SJSA1 (cell line): ENCODE measurements at regions not wholly inside any gene's neighbourhood (a gene's known extent, or its start where the extent isn't known, plus 50 kb on each side); places are given as distances from the start of the nearest gene placed in this dataset.

Experiments
- DNase-seq, 2 experiments: peaks; one replicate each; pipeline ENCODE4 v3.0.0-alpha.2; 2015 to 2020; ENCODE audit warnings: low spot score in 2 of 2, low read depth in 1 of 2
- H3K27ac ChIP-seq: fragments of 250-450 bp; sonication (Bioruptor Pico); 2 replicates; pipeline ENCODE4 v1.5.1; 2020; ENCODE audit warnings: mild to moderate bottlenecking, moderate library complexity
- H3K27me3 ChIP-seq: fragments of 250-450 bp; sonication (Bioruptor Pico); replicated peaks from 2 replicates; pipeline ENCODE4 v1.5.1; 2020; ENCODE audit warnings: mild to moderate bottlenecking, moderate library complexity
- H3K36me3 ChIP-seq: fragments of 250-450 bp; sonication (Bioruptor Pico); 2 replicates; pipeline ENCODE4 v1.5.1; 2020; ENCODE audit warnings: mild to moderate bottlenecking
- H3K4me1 ChIP-seq: fragments of 250-450 bp; sonication (Bioruptor Pico); replicated peaks from 2 replicates; pipeline ENCODE4 v1.6.1; 2021; ENCODE audit warnings: mild to moderate bottlenecking
- H3K4me3 ChIP-seq: fragments of 250-450 bp; sonication (Bioruptor Pico); 2 replicates; pipeline ENCODE4 v1.5.1; 2020; ENCODE audit warnings: mild to moderate bottlenecking
- H3K9me3 ChIP-seq: fragments of 250-450 bp; sonication (Bioruptor Pico); replicated peaks from 2 replicates; pipeline ENCODE4 v1.5.1; 2020; ENCODE audit warnings: mild to moderate bottlenecking

DNA sequence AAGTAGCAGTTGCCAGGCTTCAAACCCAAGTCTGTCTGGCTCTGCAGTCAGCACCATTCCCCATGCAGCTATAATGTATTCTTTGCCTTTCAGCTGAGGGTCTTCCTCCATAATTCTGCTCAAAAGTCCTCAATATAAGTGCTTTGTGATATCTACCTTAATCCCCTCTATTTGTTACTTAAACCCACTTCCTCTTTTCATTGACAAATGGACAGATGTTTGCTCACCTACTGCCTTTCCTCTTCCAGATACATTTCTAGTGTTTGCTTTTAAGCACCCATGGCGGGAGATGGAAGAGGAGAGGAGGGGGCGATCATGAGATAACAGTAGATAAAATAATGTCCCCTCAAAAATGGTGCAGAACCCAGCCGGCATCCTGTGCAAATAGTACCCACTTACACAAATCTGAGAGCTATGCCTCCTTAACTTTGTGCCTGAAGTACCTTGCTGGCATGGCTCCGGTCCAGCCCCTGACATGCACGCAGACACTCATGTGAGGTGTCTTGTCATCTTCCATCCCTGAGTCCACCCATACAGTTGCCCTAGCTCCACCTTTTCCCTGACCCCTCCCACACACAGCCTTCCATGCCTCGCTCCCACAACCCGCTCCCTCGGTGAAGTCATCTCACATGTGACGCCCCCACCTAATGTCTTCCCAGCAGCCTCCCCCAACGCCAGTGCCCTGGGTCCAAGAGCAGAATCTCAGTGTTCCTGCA, 109.6 kb downstream of the TRIM29 start:
- no peak for DNase-seq
- no peaks in the 10 kb centered on the region for H3K9me3 ChIP-seq
- no peaks in the 10 kb centered on the region for H3K36me3 ChIP-seq
- no peaks in the 10 kb centered on the region for H3K4me1 ChIP-seq
- no peak overlapping the region for H3K27ac ChIP-seq
- no peaks in the 10 kb centered on the region for H3K27me3 ChIP-seq
- H3K4me3 ChIP-seq = no peak overlapping the region

DNA sequence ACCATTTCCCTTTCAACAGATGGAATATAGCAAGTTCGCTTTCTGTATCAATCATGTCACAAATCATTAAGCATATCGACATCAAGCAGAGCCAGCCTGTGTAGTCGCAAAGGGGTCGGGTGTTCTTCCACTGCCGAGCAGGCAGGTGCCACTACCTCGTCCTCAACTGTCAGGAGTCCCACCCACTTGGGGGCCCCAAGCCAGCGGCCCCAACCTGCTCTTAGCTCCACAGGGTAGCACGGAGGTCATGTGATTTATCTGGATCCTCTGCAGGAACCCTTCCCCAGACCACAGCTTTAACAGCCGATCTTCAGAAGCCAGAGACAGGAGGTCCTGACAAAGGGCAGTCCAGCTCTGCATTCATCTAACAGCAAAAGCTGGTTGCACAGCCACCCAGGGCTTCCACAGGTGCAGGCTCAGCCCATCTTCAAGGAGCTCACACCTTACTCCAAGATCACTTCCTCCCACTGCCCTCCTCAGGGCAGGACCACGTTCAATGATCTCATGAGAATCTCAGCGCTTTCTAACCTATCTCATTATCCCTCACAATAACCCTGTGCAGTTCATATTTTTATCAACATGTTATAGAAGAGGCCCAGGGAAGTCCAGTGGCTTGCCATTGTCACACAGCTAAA, 110.2 kb downstream of the TRIM29 start:
- H3K4me3 ChIP-seq = no peak overlapping the region
- no peaks in the 10 kb centered on the region for H3K4me1 ChIP-seq
- H3K27me3 ChIP-seq = no peaks in the 10 kb centered on the region
- H3K27ac ChIP-seq = no peak overlapping the region
- no peaks in the 10 kb centered on the region for H3K9me3 ChIP-seq
- H3K36me3 ChIP-seq = no peaks in the 10 kb centered on the region
- DNase-seq = no peak

DNA sequence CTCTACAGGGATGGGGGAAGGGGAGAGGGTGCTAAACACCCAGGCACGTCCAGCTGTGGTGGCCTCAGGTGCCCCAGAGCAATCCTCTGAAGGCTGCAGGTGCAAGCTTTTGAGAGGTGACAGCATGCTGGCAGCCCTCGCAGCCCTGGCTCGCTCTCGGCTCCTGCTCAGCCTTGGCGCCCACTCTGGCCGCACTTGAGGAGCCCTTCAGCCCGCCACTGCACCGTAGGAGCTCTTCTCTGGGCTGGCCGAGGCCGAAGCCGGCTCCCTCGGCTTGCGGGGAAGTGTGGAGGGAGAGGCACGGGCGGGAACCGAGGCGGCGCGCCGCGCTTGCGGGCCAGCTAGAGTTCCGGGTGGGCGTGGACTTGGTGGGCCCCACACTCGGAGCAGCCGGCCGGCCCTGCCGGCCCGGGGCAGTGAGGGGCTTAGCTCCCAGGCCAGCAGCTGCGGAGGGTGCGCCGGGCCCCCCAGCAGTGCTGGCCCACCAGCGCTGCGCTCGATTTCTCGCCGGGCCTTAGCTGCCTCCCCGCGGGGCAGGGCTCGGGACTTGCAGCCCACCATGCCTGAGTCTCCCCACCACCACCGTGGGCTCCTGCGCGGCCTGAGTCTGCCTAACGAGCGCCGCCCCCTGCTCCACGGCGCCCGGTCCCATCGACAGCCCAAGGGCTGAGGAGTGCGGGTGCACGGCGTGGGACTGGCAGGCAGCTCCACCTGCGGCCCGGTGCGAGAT, 112.1 kb downstream of the TRIM29 start:
- Histone ChIP-seq H3K4me1 (no peaks in the 10 kb centered on the region), H3K27me3 (no peaks in the 10 kb centered on the region), H3K4me3 (no peak overlapping the region), H3K36me3 (no peaks in the 10 kb centered on the region), H3K9me3 (no peaks in the 10 kb centered on the region), H3K27ac (no peak overlapping the region)
- DNase-seq = no peak

DNA sequence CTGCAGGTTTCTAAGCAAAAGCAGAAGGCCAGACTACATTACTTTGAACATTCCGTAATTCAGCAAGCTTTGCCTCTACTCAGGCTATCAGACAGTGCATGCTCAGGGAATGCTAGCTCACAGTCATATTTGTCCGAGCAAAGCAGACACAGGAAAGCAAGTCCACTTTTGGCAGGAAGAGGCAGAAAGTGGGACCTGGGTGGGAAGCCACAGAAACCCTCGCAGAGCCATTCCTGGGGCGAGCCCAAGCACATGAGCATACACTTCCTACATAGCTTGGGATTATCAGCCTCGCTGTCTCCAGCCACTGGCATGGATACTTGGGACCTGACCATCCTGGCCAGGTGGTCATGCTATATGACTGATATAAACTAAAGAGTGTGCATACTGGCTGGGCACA, 113.3 kb downstream of the TRIM29 start:
- H3K27ac ChIP-seq = no peak overlapping the region
- H3K4me3 ChIP-seq = no peak overlapping the region
- no peaks in the 10 kb centered on the region for H3K36me3 ChIP-seq
- DNase-seq = no peak
- H3K27me3 ChIP-seq = no peaks in the 10 kb centered on the region
- no peaks in the 10 kb centered on the region for H3K9me3 ChIP-seq
- no peaks in the 10 kb centered on the region for H3K4me1 ChIP-seq

DNA sequence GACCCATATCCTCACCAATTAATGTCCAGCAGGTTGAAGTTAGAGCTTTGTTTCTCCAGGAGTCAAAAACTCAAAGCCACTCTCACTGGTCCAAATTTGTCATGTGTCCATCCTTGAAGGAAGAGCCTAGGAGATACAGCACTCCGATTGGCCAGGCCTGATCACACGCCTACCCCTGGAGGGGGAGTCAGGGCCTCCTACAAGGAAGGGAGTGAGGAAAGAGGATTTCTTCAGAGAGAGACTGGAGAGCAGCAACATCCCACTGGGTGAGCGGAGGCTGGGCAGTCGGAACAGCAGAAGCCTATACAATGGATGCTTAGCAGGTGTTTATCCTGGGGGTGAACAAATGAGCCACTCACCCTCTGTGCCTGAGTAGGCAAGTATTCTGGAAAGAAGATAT, 113.9 kb downstream of the TRIM29 start:
- no peaks in the 10 kb centered on the region for H3K9me3 ChIP-seq
- no peak overlapping the region for H3K4me3 ChIP-seq
- no peaks in the 10 kb centered on the region for H3K36me3 ChIP-seq
- H3K27me3 ChIP-seq = no peaks in the 10 kb centered on the region
- H3K27ac ChIP-seq = no peak overlapping the region
- DNase-seq = no peak
- no peaks in the 10 kb centered on the region for H3K4me1 ChIP-seq

DNA sequence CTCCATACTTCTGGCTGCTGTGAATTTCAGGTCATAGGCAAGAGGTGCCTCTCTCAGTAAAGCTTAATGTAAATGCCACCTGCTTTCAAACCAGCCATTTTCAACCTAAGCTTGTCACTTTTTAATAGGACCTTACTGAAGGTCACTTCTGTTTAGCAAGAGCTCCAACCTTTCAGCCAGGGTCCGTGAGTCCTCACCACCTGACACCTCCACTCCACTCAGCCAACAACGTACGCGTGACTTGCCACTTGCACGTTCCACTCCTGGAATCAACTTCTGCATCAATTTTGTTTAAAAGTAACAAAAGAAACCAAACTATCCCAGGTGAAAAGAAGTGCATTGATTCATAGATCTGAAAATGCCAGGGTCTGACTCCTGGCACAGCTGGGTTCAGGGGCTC, 114.4 kb downstream of the TRIM29 start:
- H3K27me3 ChIP-seq = no peaks in the 10 kb centered on the region

DNA sequence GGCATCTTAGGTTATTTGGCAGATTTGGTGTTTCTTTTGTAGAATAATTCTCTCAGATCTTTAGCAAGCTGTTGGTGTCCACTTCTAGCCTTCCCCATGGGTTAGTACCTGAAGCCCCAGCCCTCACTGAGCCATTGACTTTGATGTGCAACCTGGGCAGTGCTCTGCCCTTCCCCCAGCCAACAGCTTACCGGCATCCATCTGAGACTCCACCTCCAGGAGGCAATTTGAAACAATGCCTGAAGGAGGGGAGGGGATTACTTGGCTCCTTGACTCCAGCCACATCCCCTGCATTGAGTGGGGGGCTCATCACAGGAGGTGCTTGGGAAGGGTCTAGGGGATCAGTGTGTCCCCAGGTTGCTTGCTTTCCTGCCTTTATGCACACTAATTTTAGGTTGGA, 114.8 kb downstream of the TRIM29 start:
- Histone ChIP-seq H3K4me1 (no peaks in the 10 kb centered on the region), H3K9me3 (no peaks in the 10 kb centered on the region), H3K27ac (no peak overlapping the region), H3K36me3 (no peaks in the 10 kb centered on the region), H3K27me3 (no peaks in the 10 kb centered on the region), H3K4me3 (no peak overlapping the region)
- no peak for DNase-seq

More for the DNA sequence above, 114.4 kb downstream of the TRIM29 start:
- Histone ChIP-seq H3K4me1 (no peaks in the 10 kb centered on the region), H3K27ac (no peak overlapping the region), H3K4me3 (no peak overlapping the region), H3K9me3 (no peaks in the 10 kb centered on the region), H3K36me3 (no peaks in the 10 kb centered on the region)
- DNase-seq = no peak

DNA sequence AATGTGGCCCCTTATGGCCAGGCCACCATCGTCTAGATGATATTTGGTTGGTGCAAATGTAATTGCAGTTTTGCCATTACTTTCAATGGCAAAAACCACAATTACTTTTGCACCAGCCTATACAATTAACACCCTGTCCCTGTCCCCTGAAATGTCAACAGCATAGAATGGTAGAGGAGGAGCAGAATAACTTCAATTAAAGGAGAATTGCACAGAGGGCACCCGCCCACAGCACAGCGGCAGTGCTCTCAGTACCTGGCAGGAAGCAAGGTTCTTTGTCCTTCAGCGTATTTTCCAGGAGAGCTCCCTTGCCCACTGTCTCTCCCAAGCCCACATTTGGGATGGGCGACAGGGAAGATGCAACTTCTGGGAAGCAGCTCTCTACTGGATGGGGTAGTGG, 115.3 kb downstream of the TRIM29 start:
- H3K4me3 ChIP-seq = no peak overlapping the region
- H3K27me3 ChIP-seq = no peaks in the 10 kb centered on the region
- no peaks in the 10 kb centered on the region for H3K36me3 ChIP-seq
- no peaks in the 10 kb centered on the region for H3K4me1 ChIP-seq
- no peaks in the 10 kb centered on the region for H3K9me3 ChIP-seq
- DNase-seq = no peak
- H3K27ac ChIP-seq = no peak overlapping the region

DNA sequence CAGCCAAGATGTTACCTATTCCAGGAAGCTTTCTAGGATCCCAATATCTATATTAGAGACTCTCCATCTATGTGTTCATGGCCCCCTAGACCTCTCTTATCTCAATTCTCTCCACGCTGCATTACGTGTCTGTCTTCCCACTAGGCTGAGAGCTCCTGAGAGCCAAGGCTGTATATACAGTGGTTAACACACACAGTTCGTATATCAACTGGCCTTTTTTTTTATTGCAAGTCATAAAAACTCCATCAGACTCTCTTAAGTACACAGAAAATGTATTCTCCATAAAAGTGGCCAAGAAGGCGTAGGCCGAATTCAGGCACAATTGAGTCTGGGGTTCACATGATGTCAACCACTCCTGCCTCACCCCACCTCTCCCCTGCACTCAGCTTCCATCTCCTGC, 115.9 kb downstream of the TRIM29 start:
- H3K4me1 ChIP-seq = no peaks in the 10 kb centered on the region
- H3K9me3 ChIP-seq = no peaks in the 10 kb centered on the region
- H3K27me3 ChIP-seq = no peaks in the 10 kb centered on the region
- no peaks in the 10 kb centered on the region for H3K36me3 ChIP-seq
- DNase-seq = no peak
- H3K4me3 ChIP-seq = no peak overlapping the region
- no peak overlapping the region for H3K27ac ChIP-seq

DNA sequence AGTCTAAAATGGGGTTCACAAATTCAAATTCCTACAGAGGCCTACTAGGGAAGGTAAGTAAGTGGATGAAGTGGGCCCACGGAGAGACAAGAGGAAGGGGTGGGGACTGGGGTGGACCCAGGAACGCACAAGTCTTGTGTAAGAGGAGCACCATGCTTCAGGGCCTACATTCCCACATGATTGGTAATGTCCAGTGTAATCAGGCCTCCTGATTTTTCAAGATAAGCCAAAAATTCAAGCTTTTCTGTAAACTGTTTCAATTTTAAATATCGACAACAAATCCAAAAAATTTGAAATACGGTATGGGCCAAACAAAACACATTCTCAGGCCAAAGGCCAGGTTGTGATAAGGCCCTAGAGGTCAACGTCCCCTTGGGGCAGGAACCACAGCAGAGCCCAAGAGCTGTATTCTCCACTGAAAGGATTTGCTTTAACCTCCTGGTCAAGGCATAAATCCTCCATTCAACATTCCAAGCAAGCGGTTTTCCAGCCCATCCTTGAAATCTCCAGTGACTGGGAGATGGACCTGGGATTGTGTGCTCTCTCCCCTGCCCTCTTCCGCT, 116.4 kb downstream of the TRIM29 start:
- H3K4me1 ChIP-seq = no peaks in the 10 kb centered on the region
- H3K27me3 ChIP-seq = no peaks in the 10 kb centered on the region
- H3K9me3 ChIP-seq = no peaks in the 10 kb centered on the region
- H3K27ac ChIP-seq = no peak overlapping the region
- H3K36me3 ChIP-seq = no peaks in the 10 kb centered on the region
- DNase-seq = no peak
- no peak overlapping the region for H3K4me3 ChIP-seq

DNA sequence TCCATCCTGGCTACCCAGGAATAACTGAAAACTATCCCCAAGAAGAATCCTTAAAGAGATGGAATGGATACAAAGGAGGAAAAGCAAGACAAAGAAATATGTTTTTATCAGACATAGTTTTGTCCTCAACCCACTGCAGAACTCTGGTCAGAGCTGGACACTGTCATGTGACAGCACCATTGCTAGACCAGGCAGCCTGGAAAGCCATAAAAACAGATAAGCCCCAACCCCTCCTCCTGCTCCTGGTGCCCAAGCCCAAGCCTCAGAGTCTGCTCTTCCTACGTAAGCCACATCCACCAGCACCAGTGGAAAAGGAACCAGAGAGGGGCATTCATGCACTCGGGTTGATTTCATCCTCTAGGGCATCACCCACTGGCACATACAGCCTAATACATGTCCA, 116.9 kb downstream of the TRIM29 start:
- H3K27me3 ChIP-seq = no peaks in the 10 kb centered on the region
- DNase-seq = no peak
- H3K36me3 ChIP-seq = no peaks in the 10 kb centered on the region
- H3K9me3 ChIP-seq = no peaks in the 10 kb centered on the region
- no peak overlapping the region for H3K27ac ChIP-seq
- H3K4me1 ChIP-seq = no peaks in the 10 kb centered on the region
- H3K4me3 ChIP-seq = no peak overlapping the region

DNA sequence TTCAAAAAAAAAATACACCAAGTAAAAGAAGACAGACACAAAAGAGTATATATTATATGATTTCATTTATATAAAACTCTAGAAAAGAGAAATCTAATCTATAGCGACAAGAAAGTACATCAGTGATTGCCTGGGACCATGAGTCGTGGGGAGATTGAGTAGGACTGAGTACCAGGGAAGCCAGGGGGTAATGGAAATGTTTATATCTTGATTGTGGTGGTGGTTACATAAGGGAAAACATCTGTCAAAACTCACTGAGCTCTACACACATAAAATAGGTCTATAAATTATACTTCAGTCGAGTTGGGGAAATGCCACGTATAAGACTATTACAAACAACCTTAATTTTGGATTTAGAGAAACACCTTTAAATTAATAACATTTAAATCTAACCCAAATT, 117.4 kb downstream of the TRIM29 start:
- Histone ChIP-seq H3K27ac (no peak overlapping the region), H3K27me3 (no peaks in the 10 kb centered on the region), H3K4me3 (no peak overlapping the region), H3K36me3 (no peaks in the 10 kb centered on the region), H3K4me1 (no peaks in the 10 kb centered on the region), H3K9me3 (no peaks in the 10 kb centered on the region)
- DNase-seq = no peak

DNA sequence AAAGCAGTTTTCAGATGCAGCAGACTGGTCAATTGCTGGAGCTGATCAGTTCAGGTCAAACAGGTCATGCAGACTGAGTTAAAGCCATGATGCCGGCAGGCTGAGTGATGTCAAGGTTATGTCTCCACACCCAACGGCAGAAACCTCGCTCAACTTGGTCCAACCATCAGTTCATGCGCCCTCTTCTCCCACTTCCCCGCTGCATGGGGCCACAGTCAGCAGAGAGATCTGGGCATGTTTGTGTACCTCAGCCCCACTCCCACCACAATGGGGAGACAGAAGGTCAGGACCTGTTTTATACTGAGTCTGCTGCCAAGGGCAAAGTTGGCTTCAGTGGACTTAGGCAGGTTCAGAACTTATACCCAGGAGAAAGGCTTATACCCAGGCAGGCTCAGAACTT, 118.7 kb downstream of the TRIM29 start:
- Histone ChIP-seq H3K36me3 (no peaks in the 10 kb centered on the region), H3K4me1 (no peaks in the 10 kb centered on the region), H3K27ac (no peak overlapping the region), H3K9me3 (no peaks in the 10 kb centered on the region), H3K27me3 (no peaks in the 10 kb centered on the region), H3K4me3 (no peak overlapping the region)
- DNase-seq = no peak

DNA sequence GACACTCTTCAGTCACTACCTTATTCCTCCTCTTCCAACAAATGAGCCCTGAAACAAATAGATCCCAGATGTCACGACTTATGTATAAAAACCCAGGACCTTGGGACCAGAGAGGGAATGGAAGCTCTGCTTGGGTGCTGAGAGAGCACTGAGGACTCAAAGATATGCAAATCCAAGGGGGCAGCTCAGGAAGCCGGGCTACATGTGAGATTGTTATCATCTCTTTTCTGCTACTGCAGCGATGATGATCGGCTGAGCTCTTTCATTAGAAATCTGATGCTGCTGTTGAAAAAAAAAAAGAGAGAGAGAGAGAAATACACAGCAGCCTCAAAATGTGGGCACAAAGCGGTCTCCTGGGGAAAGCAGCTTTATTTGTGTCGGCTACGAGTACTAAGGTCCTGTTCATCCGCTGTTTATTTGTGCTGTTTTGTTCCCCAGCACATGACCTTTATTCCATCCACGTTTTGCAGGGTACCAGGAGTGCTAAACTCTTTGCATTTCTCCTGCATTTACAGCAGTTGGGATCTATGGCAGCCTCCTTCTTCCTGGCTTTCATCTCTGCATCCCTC, 120.2 kb downstream of the TRIM29 start:
- no peaks in the 10 kb centered on the region for H3K36me3 ChIP-seq
- H3K4me3 ChIP-seq = no peak overlapping the region
- no peaks in the 10 kb centered on the region for H3K9me3 ChIP-seq
- H3K27me3 ChIP-seq = no peaks in the 10 kb centered on the region
- DNase-seq = no peak
- H3K4me1 ChIP-seq = no peaks in the 10 kb centered on the region
- no peak overlapping the region for H3K27ac ChIP-seq
